ENCODE measurements at regions not wholly inside any gene's neighbourhood (a gene's known extent, or its start where the extent isn't known, plus 50 kb on each side); places are given as distances from the start of the nearest gene placed in this dataset.

DNA sequence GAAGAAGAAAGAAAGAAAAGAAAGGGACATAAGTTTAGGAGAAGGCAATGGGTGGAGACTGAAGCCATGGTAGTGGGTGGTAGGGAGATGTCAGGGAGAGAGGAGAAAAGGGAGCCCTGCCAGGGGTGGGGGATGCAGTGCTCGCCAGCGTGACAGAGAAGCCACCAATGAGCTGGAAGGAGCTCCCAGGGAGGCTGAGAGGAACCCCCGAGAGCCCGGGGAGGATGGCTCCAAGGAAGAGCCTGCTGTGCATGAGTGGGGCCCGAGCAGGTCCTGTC is 141.2 kb upstream of the SHH start:
- Histone ChIP-seq H3K79me2 (replicated peaks; ENCODE audit: insufficient read depth, low read length) (no peaks in the 10 kb centered on the region), H3K27ac (ENCODE audit: low read length) (no peak overlapping the region), H3K9ac (ENCODE audit: low read length) (no peak overlapping the region), H3K27me3 (ENCODE audit: insufficient read depth, low read depth, low read length) (no peaks in the 10 kb centered on the region), H3K9me2 (ENCODE audit: insufficient read depth, low read length) (no peaks in the 10 kb centered on the region), H3K4me3 (ENCODE audit: low read length) (no peak overlapping the region), H3K36me3 (ENCODE audit: insufficient read depth, low read length) (no peaks in the 10 kb centered on the region), H3K4me2 (ENCODE audit: low read length) (no peak overlapping the region), H3F3A (ENCODE audit: insufficient read depth, low read length, poor library complexity, severe bottlenecking) (no peaks in the 10 kb centered on the region), H2AFZ (ENCODE audit: low read depth, low read length) (no peak overlapping the region), H4K20me1 (ENCODE audit: insufficient read depth) (no peaks in the 10 kb centered on the region), H3K9me3 (ENCODE audit: low read length) (no peaks in the 10 kb centered on the region)
- no peak for TF ChIP-seq POLR2AphosphoS5 (IDR thresholded peaks at IDR 0.05)
- TF ChIP-seq, protein P1, sequence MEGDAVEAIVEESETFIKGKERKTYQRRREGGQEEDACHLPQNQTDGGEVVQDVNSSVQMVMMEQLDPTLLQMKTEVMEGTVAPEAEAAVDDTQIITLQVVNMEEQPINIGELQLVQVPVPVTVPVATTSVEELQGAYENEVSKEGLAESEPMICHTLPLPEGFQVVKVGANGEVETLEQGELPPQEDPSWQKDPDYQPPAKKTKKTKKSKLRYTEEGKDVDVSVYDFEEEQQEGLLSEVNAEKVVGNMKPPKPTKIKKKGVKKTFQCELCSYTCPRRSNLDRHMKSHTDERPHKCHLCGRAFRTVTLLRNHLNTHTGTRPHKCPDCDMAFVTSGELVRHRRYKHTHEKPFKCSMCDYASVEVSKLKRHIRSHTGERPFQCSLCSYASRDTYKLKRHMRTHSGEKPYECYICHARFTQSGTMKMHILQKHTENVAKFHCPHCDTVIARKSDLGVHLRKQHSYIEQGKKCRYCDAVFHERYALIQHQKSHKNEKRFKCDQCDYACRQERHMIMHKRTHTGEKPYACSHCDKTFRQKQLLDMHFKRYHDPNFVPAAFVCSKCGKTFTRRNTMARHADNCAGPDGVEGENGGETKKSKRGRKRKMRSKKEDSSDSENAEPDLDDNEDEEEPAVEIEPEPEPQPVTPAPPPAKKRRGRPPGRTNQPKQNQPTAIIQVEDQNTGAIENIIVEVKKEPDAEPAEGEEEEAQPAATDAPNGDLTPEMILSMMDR (IDR thresholded peaks at IDR 0.05; ENCODE audit: poor library complexity, severe bottlenecking), result no peak
- TF ChIP-seq SMC3 (conservative IDR thresholded peaks at IDR 0.05; ENCODE audit: poor library complexity), result no peak
- no peak for TF ChIP-seq EZH2 (IDR thresholded peaks at IDR 0.05; ENCODE audit: borderline replicate concordance, insufficient read depth, low read length, poor library complexity, severe bottlenecking)
- no peak for TF ChIP-seq RAD21 (conservative IDR thresholded peaks at IDR 0.05)
- no peak for TF ChIP-seq MXI1 (conservative IDR thresholded peaks at IDR 0.05; ENCODE audit: poor library complexity, severe bottlenecking)
- TF ChIP-seq, protein P2, sequence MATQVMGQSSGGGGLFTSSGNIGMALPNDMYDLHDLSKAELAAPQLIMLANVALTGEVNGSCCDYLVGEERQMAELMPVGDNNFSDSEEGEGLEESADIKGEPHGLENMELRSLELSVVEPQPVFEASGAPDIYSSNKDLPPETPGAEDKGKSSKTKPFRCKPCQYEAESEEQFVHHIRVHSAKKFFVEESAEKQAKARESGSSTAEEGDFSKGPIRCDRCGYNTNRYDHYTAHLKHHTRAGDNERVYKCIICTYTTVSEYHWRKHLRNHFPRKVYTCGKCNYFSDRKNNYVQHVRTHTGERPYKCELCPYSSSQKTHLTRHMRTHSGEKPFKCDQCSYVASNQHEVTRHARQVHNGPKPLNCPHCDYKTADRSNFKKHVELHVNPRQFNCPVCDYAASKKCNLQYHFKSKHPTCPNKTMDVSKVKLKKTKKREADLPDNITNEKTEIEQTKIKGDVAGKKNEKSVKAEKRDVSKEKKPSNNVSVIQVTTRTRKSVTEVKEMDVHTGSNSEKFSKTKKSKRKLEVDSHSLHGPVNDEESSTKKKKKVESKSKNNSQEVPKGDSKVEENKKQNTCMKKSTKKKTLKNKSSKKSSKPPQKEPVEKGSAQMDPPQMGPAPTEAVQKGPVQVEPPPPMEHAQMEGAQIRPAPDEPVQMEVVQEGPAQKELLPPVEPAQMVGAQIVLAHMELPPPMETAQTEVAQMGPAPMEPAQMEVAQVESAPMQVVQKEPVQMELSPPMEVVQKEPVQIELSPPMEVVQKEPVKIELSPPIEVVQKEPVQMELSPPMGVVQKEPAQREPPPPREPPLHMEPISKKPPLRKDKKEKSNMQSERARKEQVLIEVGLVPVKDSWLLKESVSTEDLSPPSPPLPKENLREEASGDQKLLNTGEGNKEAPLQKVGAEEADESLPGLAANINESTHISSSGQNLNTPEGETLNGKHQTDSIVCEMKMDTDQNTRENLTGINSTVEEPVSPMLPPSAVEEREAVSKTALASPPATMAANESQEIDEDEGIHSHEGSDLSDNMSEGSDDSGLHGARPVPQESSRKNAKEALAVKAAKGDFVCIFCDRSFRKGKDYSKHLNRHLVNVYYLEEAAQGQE (IDR thresholded peaks at IDR 0.05; ENCODE audit: borderline replicate concordance), result no peak
- TF ChIP-seq EP300 (conservative IDR thresholded peaks at IDR 0.05; ENCODE audit: poor library complexity, severe bottlenecking), result no peak

DNA sequence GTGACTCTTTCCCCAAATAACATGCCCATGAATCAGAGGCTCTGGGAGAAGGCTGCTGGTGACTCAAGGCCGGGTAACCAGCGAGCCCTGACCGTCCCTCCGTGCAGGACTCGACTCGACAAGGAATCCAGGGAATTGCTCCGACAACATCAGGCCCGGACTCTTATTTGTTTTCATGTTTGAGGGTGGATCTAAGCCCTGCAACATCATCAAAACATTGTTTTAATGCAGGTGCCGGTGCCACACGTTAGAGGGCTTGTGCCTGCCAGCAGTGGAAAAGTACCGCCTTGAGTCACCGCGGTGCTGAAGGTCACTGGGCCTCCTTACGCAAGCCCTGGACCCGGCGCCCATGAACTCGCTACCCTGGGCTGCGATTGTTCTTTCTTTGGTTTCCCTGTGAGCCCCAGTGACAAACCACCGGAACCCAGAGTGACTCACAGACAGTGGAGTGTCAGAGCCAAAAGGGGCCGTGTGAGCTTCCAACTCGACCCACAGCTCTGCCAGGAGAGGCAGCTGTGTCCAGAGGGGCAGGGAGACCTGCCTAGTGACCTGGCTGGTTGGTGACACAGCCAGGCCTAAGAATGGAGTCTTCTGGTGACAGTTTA is 139.4 kb upstream of the SHH start:
- no peaks in the 10 kb centered on the region for H3K27me3 ChIP-seq (ENCODE audit: insufficient read depth, low read depth, low read length)
- H3K9ac ChIP-seq (ENCODE audit: low read length), result no peak overlapping the region
- no peaks in the 10 kb centered on the region for H3K36me3 ChIP-seq (ENCODE audit: insufficient read depth, low read length)
- TF ChIP-seq, protein P1 (IDR thresholded peaks at IDR 0.05; ENCODE audit: poor library complexity, severe bottlenecking), result no peak
- TF ChIP-seq TAF1 (IDR thresholded peaks at IDR 0.05; ENCODE audit: low read depth), result no peak
- TF ChIP-seq RAD21 (conservative IDR thresholded peaks at IDR 0.05), result no peak
- no peak for TF ChIP-seq POLR2AphosphoS5 (IDR thresholded peaks at IDR 0.05)
- TF ChIP-seq MXI1 (conservative IDR thresholded peaks at IDR 0.05; ENCODE audit: poor library complexity, severe bottlenecking), result no peak
- TF ChIP-seq, protein P2 (IDR thresholded peaks at IDR 0.05; ENCODE audit: borderline replicate concordance), result no peak
- no peak overlapping the region for H3K4me3 ChIP-seq (ENCODE audit: low read length)
- H3K27ac ChIP-seq (ENCODE audit: low read length), result no peak overlapping the region
- H3K4me2 ChIP-seq (ENCODE audit: low read length), result no peak overlapping the region
- H2AFZ ChIP-seq (ENCODE audit: low read depth, low read length), result no peak overlapping the region
- no peaks in the 10 kb centered on the region for H3K79me2 ChIP-seq (replicated peaks; ENCODE audit: insufficient read depth, low read length)
- no peaks in the 10 kb centered on the region for H3K9me2 ChIP-seq (ENCODE audit: insufficient read depth, low read length)
- no peaks in the 10 kb centered on the region for H3K9me3 ChIP-seq (ENCODE audit: low read length)
- H4K20me1 ChIP-seq (ENCODE audit: insufficient read depth), result no peaks in the 10 kb centered on the region
- H3F3A ChIP-seq (ENCODE audit: insufficient read depth, low read length, poor library complexity, severe bottlenecking), result no peaks in the 10 kb centered on the region

All from neural cell (in vitro differentiated cells).